ENCODE measurements at regions not wholly inside any gene's neighbourhood (a gene's known extent, or its start where the extent isn't known, plus 50 kb on each side); places are given as distances from the start of the nearest gene placed in this dataset.

GRCh38 chr11:122165607-122166371 lies 49.8 kb upstream of the BLID start:
- TF ChIP-seq CTCF (conservative IDR thresholded peaks at IDR 0.05; ENCODE audit: low read depth, low read length), result no peak
- no peak for TF ChIP-seq EZH2 (IDR thresholded peaks at IDR 0.05; ENCODE audit: low read length, unreplicated experiment)

Measured in PC-3 (cell line).